Progenitor cell of endocrine pancreas (in vitro differentiated cells): ENCODE measurements at regions not wholly inside any gene's neighbourhood (a gene's known extent, or its start where the extent isn't known, plus 50 kb on each side); places are given as distances from the start of the nearest gene placed in this dataset.
"Not testable (repeated sequence)": the region's sequence is repeated elsewhere in the genome, so short reads cannot be mapped to it uniquely, and the experiment has no call there.

Source experiments
- DNase-seq: peaks from one replicate; pipeline ENCODE4 v3.0.0; 2021; ENCODE audit warnings: low spot score; ENCODE audit not compliant: unreplicated experiment
- H3K27ac Mint-ChIP-seq: 2 replicates; pipeline ENCODE4 v1.8.0; 2021; ENCODE audit warnings: mild to moderate bottlenecking, moderate library complexity, mixed read lengths
- H3K27me3 Mint-ChIP-seq: 2 replicates; pipeline ENCODE4 v1.8.0; 2021; ENCODE audit warnings: mixed read lengths
- H3K36me3 Mint-ChIP-seq: 2 replicates; pipeline ENCODE4 v1.8.0; 2022; ENCODE audit warnings: mixed read lengths; ENCODE audit not compliant: insufficient read depth
- H3K4me1 Mint-ChIP-seq: 2 replicates; pipeline ENCODE4 v1.8.0; 2021; ENCODE audit warnings: low read depth, mixed read lengths
- H3K4me3 Mint-ChIP-seq: 2 replicates; pipeline ENCODE4 v1.8.0; 2021; ENCODE audit warnings: low read depth, mild to moderate bottlenecking, moderate library complexity, mixed read lengths
- H3K9me3 Mint-ChIP-seq: 2 replicates; pipeline ENCODE4 v1.8.0; 2021; ENCODE audit warnings: low read depth, mixed read lengths
- CTCF ChIP-seq: fragments of 200-600 bp; sonication (generic); IDR thresholded peaks from one replicate; pipeline ENCODE4 v1.5.0; 2021; ENCODE audit warnings: antibody characterized with exemption, mild to moderate bottlenecking; ENCODE audit not compliant: unreplicated experiment

GRCh38 chr6:156585859-156586258, 191.3 kb upstream of the ARID1B start:
- DNase-seq, result no peak
- no peak overlapping the region for H3K4me3 Mint-ChIP-seq
- no peak for TF ChIP-seq CTCF
- no peaks in the 10 kb centered on the region for H3K27me3 Mint-ChIP-seq
- H3K9me3 Mint-ChIP-seq, result no peaks in the 10 kb centered on the region
- H3K4me1 Mint-ChIP-seq, result no peaks in the 10 kb centered on the region
- no peak overlapping the region for H3K27ac Mint-ChIP-seq
- no peaks in the 10 kb centered on the region for H3K36me3 Mint-ChIP-seq

- H3K27ac Mint-ChIP-seq, H3K4me1 Mint-ChIP-seq, H3K36me3 Mint-ChIP-seq, H3K27me3 Mint-ChIP-seq, H3K9me3 Mint-ChIP-seq, H3K4me3 Mint-ChIP-seq, DNase-seq: not testable (repeated sequence)
Measured at GRCh38 chr6:156584121-156584520, 193.1 kb upstream of the ARID1B start.

DNA sequence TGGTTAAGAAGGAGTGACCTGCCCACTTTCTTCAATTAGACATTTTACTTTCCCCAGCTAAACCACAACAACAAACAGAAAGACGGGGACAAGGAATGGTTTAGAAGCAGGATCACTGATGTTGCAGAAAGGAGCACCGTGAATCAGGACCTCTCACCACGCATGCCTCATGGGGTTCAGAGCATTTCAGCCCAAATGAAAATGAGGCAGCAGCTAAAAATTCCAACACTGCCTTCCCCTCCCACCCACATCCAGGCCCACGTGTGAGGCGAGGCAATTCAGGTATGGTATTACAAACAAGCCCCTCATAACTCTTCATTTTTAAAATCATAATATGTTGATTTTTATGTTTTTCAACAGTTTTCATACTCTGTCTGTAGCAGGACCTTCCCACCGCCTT, 194.1 kb upstream of the ARID1B start:
- H3K27me3 Mint-ChIP-seq, result no peaks in the 10 kb centered on the region
- H3K9me3 Mint-ChIP-seq, result peaks cover 16% of the 10 kb centered on the region
- H3K4me3 Mint-ChIP-seq, result no peak overlapping the region
- peaks cover 4% of the 10 kb centered on the region for H3K36me3 Mint-ChIP-seq
- no peak overlapping the region for H3K27ac Mint-ChIP-seq
- DNase-seq, result no peak
- H3K4me1 Mint-ChIP-seq, result no peaks in the 10 kb centered on the region
- no peak for TF ChIP-seq CTCF

GRCh38 chr6:156582509-156582992, 194.6 kb upstream of the ARID1B start:
- TF ChIP-seq CTCF, result no peak
- peak overlapping the region; percentile 31 for H3K27ac Mint-ChIP-seq
- no peaks in the 10 kb centered on the region for H3K27me3 Mint-ChIP-seq
- H3K4me1 Mint-ChIP-seq, result no peaks in the 10 kb centered on the region
- no peak for DNase-seq
- peaks cover 18% of the 10 kb centered on the region for H3K9me3 Mint-ChIP-seq
- H3K4me3 Mint-ChIP-seq, result no peak overlapping the region
- peaks cover 4% of the 10 kb centered on the region for H3K36me3 Mint-ChIP-seq

GRCh38 chr6:156579564-156579963, 197.6 kb upstream of the ARID1B start:
- no peak for TF ChIP-seq CTCF
- Mint-ChIP-seq H3K9me3 (peaks cover 38% of the 10 kb centered on the region), H3K27ac (no peak overlapping the region), H3K36me3 (peaks cover 10% of the 10 kb centered on the region), H3K27me3 (no peaks in the 10 kb centered on the region), H3K4me3 (no peak overlapping the region), H3K4me1 (no peaks in the 10 kb centered on the region)
- DNase-seq, result no peak

DNA sequence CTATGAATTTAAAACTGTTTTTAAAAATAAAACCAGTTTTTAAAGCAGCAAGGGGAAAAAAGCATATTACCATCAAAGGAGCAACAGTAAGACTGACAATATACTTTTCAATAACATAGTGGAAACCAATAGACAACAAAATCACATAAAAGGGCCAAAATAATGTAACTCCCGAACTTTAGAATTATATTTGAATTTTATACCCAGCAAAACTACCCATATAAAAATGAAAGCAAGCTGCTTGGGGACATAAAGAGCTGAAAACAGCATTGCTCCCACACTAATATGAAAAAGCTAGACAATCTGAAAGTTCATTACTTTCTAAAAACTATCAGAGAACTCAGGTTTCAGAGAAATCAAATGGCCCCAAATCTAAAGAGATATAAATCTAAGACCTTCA, 199.4 kb upstream of the ARID1B start:
- Mint-ChIP-seq H3K27ac (no peak overlapping the region), H3K27me3 (no peaks in the 10 kb centered on the region), H3K36me3 (peaks cover 10% of the 10 kb centered on the region), H3K4me3 (no peak overlapping the region), H3K4me1 (no peaks in the 10 kb centered on the region), H3K9me3 (peaks cover 38% of the 10 kb centered on the region)
- no peak for DNase-seq
- TF ChIP-seq CTCF, result no peak
